BE2C (cell line): ENCODE measurements at regions not wholly inside any gene's neighbourhood (a gene's known extent, or its start where the extent isn't known, plus 50 kb on each side); places are given as distances from the start of the nearest gene placed in this dataset.

Experiments
- DNase-seq: peaks from one replicate; pipeline ENCODE4 v3.0.0-alpha.2; 2020
- H3K27me3 ChIP-seq: fragments of 250-450 bp; sonication (Bioruptor Pico); 2 replicates; pipeline ENCODE4 v1.5.1; 2020; ENCODE audit warnings: mild to moderate bottlenecking
- H3K36me3 ChIP-seq: fragments of 250-450 bp; sonication (Bioruptor Pico); 2 replicates; pipeline ENCODE4 v1.5.1; 2020; ENCODE audit warnings: mild to moderate bottlenecking
- H3K4me1 ChIP-seq: fragments of 250-450 bp; sonication (Bioruptor Pico); 2 replicates; pipeline ENCODE4 v1.5.1; 2020
- H3K4me3 ChIP-seq: 2 replicates; pipeline ENCODE4 v1.5.1; 2011; ENCODE audit warnings: low read depth, low read length
- H3K9me3 ChIP-seq: fragments of 250-450 bp; sonication (Bioruptor Pico); 2 replicates; pipeline ENCODE4 v1.5.1; 2020
- TF ChIP-seq, protein P1 (sequence below): IDR thresholded peaks from 2 replicates; pipeline ENCODE4 v1.5.1; 2012; ENCODE audit warnings: mild to moderate bottlenecking, low read depth, low read length

DNA sequence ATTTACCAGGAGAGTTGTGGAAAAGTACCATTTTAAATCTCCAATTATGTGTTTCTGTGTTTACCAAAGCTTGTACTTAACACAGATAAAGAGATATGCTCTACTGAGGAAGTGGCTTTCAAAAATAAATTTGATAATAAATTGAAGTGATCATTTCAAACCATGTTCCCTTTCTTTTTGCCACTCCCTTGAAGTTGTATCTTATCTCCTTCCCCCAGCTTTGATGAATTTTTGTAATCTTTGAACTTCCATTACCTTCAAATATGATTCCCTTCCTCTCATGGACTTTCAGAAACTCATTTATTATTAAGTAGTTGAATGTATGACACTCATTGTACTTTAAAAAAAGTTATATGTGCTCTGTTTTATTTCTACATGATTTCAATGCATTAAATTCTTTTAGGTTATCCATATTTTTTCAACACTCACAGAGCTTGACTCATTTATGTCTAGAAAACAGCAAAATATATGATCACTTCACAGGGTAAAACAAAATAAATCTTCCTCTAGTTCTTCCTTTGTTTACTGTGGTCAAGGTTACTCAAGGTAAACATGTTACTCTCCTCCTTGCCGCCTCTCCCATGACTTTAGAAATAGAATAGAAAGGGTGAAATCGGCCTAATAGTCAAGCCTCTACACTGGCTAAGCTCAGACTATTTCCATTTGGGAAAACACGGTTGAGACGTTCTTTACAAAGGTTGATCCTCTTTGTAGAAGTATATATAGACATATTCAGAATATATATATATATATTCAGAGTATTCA is 251.2 kb upstream of the SPRY2 start:
- no peaks in the 10 kb centered on the region for H3K27me3 ChIP-seq
- H3K4me3 ChIP-seq, result no peak overlapping the region
- no peaks in the 10 kb centered on the region for H3K36me3 ChIP-seq
- no peak for DNase-seq
- no peaks in the 10 kb centered on the region for H3K9me3 ChIP-seq
- peaks cover 4% of the 10 kb centered on the region for H3K4me1 ChIP-seq
- TF ChIP-seq, protein P1, sequence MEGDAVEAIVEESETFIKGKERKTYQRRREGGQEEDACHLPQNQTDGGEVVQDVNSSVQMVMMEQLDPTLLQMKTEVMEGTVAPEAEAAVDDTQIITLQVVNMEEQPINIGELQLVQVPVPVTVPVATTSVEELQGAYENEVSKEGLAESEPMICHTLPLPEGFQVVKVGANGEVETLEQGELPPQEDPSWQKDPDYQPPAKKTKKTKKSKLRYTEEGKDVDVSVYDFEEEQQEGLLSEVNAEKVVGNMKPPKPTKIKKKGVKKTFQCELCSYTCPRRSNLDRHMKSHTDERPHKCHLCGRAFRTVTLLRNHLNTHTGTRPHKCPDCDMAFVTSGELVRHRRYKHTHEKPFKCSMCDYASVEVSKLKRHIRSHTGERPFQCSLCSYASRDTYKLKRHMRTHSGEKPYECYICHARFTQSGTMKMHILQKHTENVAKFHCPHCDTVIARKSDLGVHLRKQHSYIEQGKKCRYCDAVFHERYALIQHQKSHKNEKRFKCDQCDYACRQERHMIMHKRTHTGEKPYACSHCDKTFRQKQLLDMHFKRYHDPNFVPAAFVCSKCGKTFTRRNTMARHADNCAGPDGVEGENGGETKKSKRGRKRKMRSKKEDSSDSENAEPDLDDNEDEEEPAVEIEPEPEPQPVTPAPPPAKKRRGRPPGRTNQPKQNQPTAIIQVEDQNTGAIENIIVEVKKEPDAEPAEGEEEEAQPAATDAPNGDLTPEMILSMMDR, result no peak

DNA sequence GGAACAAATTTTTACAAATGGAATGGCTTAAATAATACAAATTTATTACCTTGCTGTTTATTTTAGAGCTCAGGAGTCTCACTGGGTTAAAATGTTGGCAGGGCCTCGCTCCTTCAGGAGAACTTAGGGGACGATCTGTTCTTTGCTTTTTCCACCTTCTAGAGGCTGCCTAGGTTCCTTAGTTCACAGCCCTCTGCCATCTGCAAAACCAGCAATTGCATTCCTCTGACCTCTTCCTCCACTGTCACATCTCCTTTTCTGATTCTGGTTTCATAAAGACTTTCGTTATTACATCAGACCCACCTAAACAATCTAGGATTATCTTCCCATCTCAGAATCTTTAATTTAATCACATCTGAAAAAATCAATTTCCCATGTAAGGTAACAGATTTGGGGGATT is 249.6 kb upstream of the SPRY2 start:
- Histone ChIP-seq H3K4me1 (peaks cover 4% of the 10 kb centered on the region), H3K27me3 (no peaks in the 10 kb centered on the region), H3K9me3 (no peaks in the 10 kb centered on the region), H3K4me3 (no peak overlapping the region), H3K36me3 (no peaks in the 10 kb centered on the region)
- TF ChIP-seq, protein P1, result no peak
- DNase-seq, result no peak

DNA sequence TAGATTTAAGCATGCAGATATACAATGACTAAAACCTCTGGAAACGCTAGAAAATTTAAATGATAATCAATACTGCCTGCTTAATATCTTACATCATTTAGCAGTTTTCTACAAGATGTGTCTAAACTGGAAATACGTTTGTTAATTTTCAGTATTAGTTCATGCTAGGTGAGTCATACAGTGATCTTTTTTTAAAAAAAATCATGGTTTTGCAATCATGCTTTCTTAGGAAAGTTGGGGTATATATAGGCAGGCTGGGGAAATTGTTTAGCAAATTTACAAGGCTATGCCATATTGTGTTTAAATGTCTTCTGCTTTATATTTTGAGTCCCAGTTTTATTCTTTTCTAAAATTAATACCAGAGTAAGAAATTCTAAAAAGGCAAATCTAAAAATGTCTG is 245.4 kb upstream of the SPRY2 start:
- Histone ChIP-seq H3K4me3 (no peak overlapping the region), H3K27me3 (no peaks in the 10 kb centered on the region), H3K36me3 (no peaks in the 10 kb centered on the region), H3K4me1 (peaks cover 4% of the 10 kb centered on the region), H3K9me3 (no peaks in the 10 kb centered on the region)
- TF ChIP-seq, protein P1, result no peak
- no peak for DNase-seq

DNA sequence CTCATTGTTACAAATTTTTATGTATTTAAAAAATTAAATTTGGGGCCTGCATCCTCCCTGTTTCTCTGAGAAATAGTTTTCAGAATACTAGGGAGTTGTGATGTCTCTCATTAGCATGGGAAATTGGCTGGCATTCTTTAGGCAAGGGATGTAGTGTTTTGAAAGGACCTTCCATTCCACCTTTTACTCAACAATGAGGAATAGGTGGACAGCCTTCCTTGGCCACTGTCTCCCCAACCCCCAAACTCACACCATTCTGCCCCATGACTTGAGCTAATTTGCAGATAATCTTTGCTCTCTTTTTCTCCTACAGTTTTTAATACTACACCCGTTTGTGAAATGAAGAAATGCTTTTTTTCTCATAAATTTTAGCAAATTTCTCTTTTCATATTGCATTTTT is 244.6 kb upstream of the SPRY2 start:
- Histone ChIP-seq H3K4me3 (no peak overlapping the region), H3K27me3 (no peaks in the 10 kb centered on the region), H3K36me3 (no peaks in the 10 kb centered on the region), H3K4me1 (peaks cover 4% of the 10 kb centered on the region), H3K9me3 (no peaks in the 10 kb centered on the region)
- no peak for DNase-seq
- TF ChIP-seq, protein P1, result no peak

DNA sequence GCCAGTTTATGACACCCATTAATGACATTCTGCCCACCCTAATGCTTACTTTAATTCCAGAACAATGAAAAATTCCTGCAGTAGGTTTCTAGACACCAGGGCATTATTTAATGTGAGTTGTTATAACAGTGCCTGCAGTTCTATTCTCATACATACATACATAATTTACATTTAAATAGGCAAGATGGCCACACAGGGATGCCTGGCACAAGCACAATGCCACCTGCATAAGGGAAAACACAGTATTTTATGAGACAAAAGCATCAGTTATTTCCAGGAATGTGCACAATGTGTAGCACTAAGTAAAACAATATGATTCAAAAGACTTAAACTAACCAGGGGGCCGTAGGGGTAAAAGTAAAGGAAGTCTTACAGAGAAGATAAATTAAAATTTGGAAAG is 243.9 kb upstream of the SPRY2 start:
- Histone ChIP-seq H3K4me1 (peaks cover 4% of the 10 kb centered on the region), H3K9me3 (no peaks in the 10 kb centered on the region), H3K4me3 (no peak overlapping the region), H3K36me3 (no peaks in the 10 kb centered on the region), H3K27me3 (no peaks in the 10 kb centered on the region)
- no peak for DNase-seq
- TF ChIP-seq, protein P1, result no peak

DNA sequence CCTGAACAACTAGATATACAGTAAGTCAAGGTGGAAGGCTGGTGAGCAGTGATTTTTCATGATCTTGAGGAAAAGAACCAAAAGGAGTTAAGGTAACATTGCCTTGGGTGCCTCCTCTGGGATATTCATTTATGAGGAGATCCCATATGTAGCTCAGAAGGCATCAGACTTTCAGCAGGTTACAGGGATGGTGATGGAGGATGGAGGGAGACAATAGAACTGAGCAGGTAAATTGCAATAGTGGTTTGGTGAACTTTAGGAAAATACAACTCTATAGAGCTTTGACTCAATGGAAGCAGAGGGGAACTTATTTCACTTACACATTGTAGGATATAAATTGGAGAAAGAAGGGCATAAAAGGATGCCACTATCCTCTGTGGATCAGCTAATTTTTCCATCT is 243.4 kb upstream of the SPRY2 start:
- no peak for DNase-seq
- H3K36me3 ChIP-seq, result no peaks in the 10 kb centered on the region

More for the DNA sequence above, 243.4 kb upstream of the SPRY2 start:
- TF ChIP-seq, protein P1, result no peak
- H3K27me3 ChIP-seq, result no peaks in the 10 kb centered on the region
- H3K4me3 ChIP-seq, result no peak overlapping the region
- H3K4me1 ChIP-seq, result peaks cover 4% of the 10 kb centered on the region
- H3K9me3 ChIP-seq, result no peaks in the 10 kb centered on the region
